Left lung (tissue), 4 donors: ENCODE measurements at regions not wholly inside any gene's neighbourhood (a gene's known extent, or its start where the extent isn't known, plus 50 kb on each side); places are given as distances from the start of the nearest gene placed in this dataset.

Source experiments
- ATAC-seq: fragments of 200-7000 bp; cut with Tn5 transposase; one replicate; pipeline ENCODE4 v1.9.1; 2020; ENCODE audit warnings: moderate library complexity
- DNase-seq, 4 donors: peaks; one replicate each; pipeline ENCODE4 v3.0.0-alpha.2; 2013 to 2020
- H3K27ac ChIP-seq, 2 donors: fragments of 200-600 bp; sonication (generic) in 1 of 2; one replicate each; pipeline versions ENCODE4 v1.5.0 to v1.8.0; 2020 to 2021
- H3K27me3 ChIP-seq, 2 donors: fragments of 200-600 bp; sonication (generic) in 1 of 2; one replicate each; pipeline versions ENCODE4 v1.5.0 to v1.8.0; 2020 to 2021
- H3K36me3 ChIP-seq, 2 donors: fragments of 200-600 bp; sonication (generic) in 1 of 2; one replicate each; pipeline versions ENCODE4 v1.5.0 to v1.8.0; 2020 to 2021
- H3K4me1 ChIP-seq, 2 donors: fragments of 200-600 bp; one replicate each; pipeline ENCODE4 v1.8.0; 2021
- H3K4me3 ChIP-seq, 2 donors: fragments of 200-600 bp; sonication (generic) in 1 of 2; one replicate each; pipeline versions ENCODE4 v1.5.0 to v1.8.0; 2020 to 2021; ENCODE audit warnings: mild to moderate bottlenecking in 1 of 2
- H3K9me3 ChIP-seq, 2 donors: fragments of 200-600 bp; sonication (generic) in 1 of 2; one replicate each; pipeline versions ENCODE4 v1.5.0 to v1.8.0; 2020 to 2021
- CTCF ChIP-seq, 2 donors: fragments of 200-600 bp; sonication (generic) in 1 of 2; IDR thresholded peaks; one replicate each; pipeline versions ENCODE4 v1.5.0 to v1.8.0; 2021; ENCODE audit warnings: antibody characterized with exemption in 2 of 2
- intact Hi-C, 2 donors: fragments of 100-400 bp; cut with DNase I; formaldehyde crosslinking; loops; one replicate each; pipeline versions ENCODE4 v1.11.2 to v1.14.2; 2022
- donor health status: DM: no; HTN: yes; CAD: no.
- donor health status: DM: no; HTN: no; CAD: no.

- TF ChIP-seq CTCF (IDR thresholded peaks at IDR 0.05), result no peak
- Histone ChIP-seq H3K27ac (no peak overlapping the region), H3K4me1 (no peaks in the 10 kb centered on the region), H3K36me3 (no peaks in the 10 kb centered on the region), H3K4me3 (no peak overlapping the region), H3K27me3 (no peaks in the 10 kb centered on the region), H3K9me3 (peaks cover 0 to 2% of the 10 kb centered on the region in 2 donors)
- ATAC-seq (no peak), DNase-seq (no peak)
- intact Hi-C loops, result no loop called here
Observed at GRCh38 chr4:189786447-189786846, 154.2 kb upstream of the FRG1 start.

DNA sequence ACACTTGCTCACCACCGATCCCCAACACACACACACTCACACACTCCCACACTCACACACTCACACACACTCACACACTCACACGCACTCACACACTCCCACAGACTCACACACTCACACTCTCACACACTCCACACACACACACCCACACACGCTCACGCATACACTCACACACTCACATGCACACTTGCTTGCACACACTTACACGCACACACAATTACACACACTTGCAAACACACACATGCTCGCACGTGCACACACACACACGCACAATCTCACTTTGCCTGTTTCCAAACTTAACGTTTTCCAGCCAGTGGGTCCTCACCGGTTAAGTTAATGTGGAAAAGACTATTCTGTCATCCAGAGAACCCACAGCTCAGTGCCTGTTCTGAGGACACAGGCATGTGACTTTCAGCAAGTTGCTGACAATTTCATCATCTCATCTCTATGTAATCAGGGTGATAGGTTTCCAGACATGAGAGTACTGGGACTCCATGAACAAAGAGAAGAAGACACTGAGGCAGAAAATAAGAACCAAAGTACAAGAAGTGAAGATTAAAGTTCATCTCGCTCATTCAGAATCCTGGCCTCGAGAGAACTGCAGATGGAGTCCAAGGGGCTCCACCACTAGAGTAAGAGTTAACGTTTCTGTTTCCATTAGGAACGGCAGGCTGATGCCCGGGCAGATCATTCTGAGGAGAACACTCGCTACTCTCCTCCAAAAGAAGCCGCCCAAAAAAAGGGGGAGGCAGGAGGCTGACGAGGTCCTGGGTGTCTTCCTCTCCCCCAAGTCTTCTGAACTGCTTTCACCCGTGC is 153.2 kb upstream of the FRG1 start:
- H3K27ac ChIP-seq, result no peak overlapping the region
- no peaks in the 10 kb centered on the region for H3K27me3 ChIP-seq
- intact Hi-C loops, result no loop called here
- H3K4me1 ChIP-seq, result no peaks in the 10 kb centered on the region
- TF ChIP-seq CTCF (IDR thresholded peaks at IDR 0.05), result no peak
- no peak overlapping the region for H3K4me3 ChIP-seq
- H3K9me3 ChIP-seq, result peaks cover 0 to 2% of the 10 kb centered on the region in 2 donors
- ATAC-seq (no peak), DNase-seq (peak in 2 of 4 donors; percentile 6 to 11)
- H3K36me3 ChIP-seq, result no peaks in the 10 kb centered on the region

DNA sequence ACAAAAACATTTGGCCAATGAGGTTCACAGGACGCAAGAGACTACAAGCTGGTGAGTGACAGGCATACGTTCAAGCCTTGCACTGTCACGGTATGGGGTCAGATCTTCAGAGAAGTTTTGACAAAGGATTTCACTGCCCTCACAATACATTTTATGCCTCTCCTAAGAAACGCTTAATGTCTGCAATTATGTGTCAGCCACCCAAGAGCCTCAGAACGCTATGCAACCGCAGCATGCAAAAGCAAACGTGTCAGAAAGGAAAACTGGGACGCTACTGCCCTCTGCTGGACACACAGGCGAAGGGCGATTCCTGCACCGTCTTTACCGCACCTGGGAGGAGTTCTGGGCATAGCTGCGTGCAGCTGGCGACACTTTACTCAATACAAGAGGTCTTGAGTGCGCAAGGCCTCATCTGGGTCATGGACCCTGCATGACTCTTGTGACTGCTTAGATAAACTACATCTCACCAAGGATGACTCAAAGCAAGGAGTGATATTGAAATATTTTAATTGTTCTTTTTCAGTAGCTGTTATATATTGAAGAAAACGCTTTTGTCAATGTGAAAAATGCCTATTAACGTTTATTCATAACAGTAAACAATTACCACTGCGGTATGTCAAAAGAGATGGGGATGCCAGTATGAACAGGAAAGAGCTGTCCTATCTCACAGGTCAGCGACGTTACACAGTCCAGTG is 147.6 kb upstream of the FRG1 start:
- H3K4me1 ChIP-seq, result no peaks in the 10 kb centered on the region
- no peaks in the 10 kb centered on the region for H3K9me3 ChIP-seq
- intact Hi-C loops, result no loop called here
- no peak overlapping the region for H3K27ac ChIP-seq
- DNase-seq (peak; percentile 62 to 86 (median 76)), ATAC-seq (peak; percentile 99)
- no peaks in the 10 kb centered on the region for H3K36me3 ChIP-seq
- H3K4me3 ChIP-seq, result no peak overlapping the region
- TF ChIP-seq CTCF (IDR thresholded peaks at IDR 0.05), result peak; percentile 89 to 90
- no peaks in the 10 kb centered on the region for H3K27me3 ChIP-seq

GRCh38 chr4:189800545-189801088 is 140.1 kb upstream of the FRG1 start:
- no peaks in the 10 kb centered on the region for H3K36me3 ChIP-seq
- H3K9me3 ChIP-seq, result no peaks in the 10 kb centered on the region
- H3K27me3 ChIP-seq, result no peaks in the 10 kb centered on the region
- ATAC-seq, result no peak
- H3K4me3 ChIP-seq, result no peak overlapping the region
- no peaks in the 10 kb centered on the region for H3K4me1 ChIP-seq
- TF ChIP-seq CTCF (IDR thresholded peaks at IDR 0.05), result no peak
- no peak overlapping the region for H3K27ac ChIP-seq
- intact Hi-C loops, result no loop called here
- no peak for DNase-seq

- DNase-seq, result no peak
- ATAC-seq, result no peak
- H3K27ac ChIP-seq, result no peak overlapping the region
- no peak overlapping the region for H3K4me3 ChIP-seq
- H3K27me3 ChIP-seq, result no peaks in the 10 kb centered on the region
- H3K4me1 ChIP-seq, result no peaks in the 10 kb centered on the region
- intact Hi-C loops, result no loop called here
- TF ChIP-seq CTCF (IDR thresholded peaks at IDR 0.05), result no peak
- H3K36me3 ChIP-seq, result no peaks in the 10 kb centered on the region
- peaks cover 0 to 12% of the 10 kb centered on the region in 2 donors for H3K9me3 ChIP-seq
Observed at GRCh38 chr4:189802884-189803283, 137.8 kb upstream of the FRG1 start.
